ENCODE measurements at regions not wholly inside any gene's neighbourhood (a gene's known extent, or its start where the extent isn't known, plus 50 kb on each side); places are given as distances from the start of the nearest gene placed in this dataset.

DNA sequence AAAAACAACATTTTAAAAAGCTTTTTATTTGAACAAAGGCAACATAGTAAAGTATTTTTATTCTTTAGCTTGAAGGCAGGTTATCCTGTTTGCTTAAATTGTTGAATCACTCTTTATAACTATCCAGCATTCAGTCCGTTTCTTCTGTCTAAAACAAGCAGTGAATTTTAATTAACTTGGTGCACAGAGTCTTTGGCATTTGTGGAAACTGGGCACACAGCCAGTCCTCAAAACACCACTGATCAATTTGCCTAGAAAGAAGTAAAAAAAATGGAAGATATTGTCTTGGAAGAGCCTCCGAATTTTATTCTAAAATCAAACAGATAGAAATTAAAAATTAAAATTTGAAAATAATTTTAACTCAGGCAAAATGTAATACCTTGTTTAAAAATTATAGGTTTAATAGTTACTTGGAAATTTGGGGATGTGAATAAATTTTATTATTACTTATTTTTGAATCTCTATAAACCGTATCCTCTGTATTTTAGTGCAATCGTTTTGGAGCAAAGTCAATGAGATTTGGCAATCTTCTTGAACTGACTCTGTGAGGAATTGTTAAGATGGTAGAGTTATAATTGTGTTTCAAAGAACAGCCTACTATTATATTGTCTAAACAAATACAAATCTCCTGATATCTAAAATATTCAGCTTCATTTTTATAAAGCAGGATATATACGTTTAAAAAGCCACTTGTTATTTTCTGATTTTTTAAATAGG lies 927.0 kb downstream of the SLC16A7 start:
- BruUV-seq (replicated peaks): no TSS peak
- intact Hi-C loops (cut with micrococcal nuclease; ENCODE audit: unreplicated experiment): no loop called here
- no peaks in the 10 kb centered on the region for H3K36me3 ChIP-seq (ENCODE audit: low read depth)
- no peaks in the 10 kb centered on the region for H3K4me1 ChIP-seq (replicated peaks; ENCODE audit: insufficient read depth)
- ChIA-PET POLR2A (ENCODE audit: unreplicated experiment) (no interaction called here), CTCF (no interaction called here)
- DNase-seq: no peak
- H3K27ac ChIP-seq: no peak overlapping the region
- no peaks in the 10 kb centered on the region for H3F3A ChIP-seq (ENCODE audit: insufficient read depth, low read depth)
- H4K20me1 ChIP-seq (ENCODE audit: insufficient read depth): no peaks in the 10 kb centered on the region
- no peaks in the 10 kb centered on the region for H3K79me2 ChIP-seq (ENCODE audit: low read depth)
- no peak overlapping the region for H2AFZ ChIP-seq
- H3K9me3 ChIP-seq (ENCODE audit: insufficient read depth, low read depth): 0 out of 2 replicates have a peak, but pooled peaks cover 4% of the 10 kb centered on the region
- no peak overlapping the region for H3K4me2 ChIP-seq
- no peak for TF ChIP-seq EZH2 (IDR thresholded peaks at IDR 0.05; ENCODE audit: low read depth)
- no peak for TF ChIP-seq CTCF (conservative IDR thresholded peaks at IDR 0.05)
- H3K27me3 ChIP-seq (ENCODE audit: insufficient read depth, low read depth): no peaks in the 10 kb centered on the region
- H3K4me3 ChIP-seq: no peak overlapping the region
- H3K9me2 ChIP-seq (ENCODE audit: insufficient read depth): 0 out of 2 replicates have a peak, but pooled peaks cover 4% of the 10 kb centered on the region

- ChIA-PET POLR2A (ENCODE audit: unreplicated experiment) (no interaction called here), CTCF (no interaction called here)
- Histone ChIP-seq H3F3A (ENCODE audit: insufficient read depth, low read depth) (no peaks in the 10 kb centered on the region), H4K20me1 (ENCODE audit: insufficient read depth) (no peaks in the 10 kb centered on the region), H3K27me3 (ENCODE audit: insufficient read depth, low read depth) (no peaks in the 10 kb centered on the region), H3K27ac (no peak overlapping the region), H3K36me3 (ENCODE audit: low read depth) (no peaks in the 10 kb centered on the region), H3K4me2 (no peak overlapping the region), H3K4me3 (no peak overlapping the region), H2AFZ (no peak overlapping the region), H3K79me2 (ENCODE audit: low read depth) (no peaks in the 10 kb centered on the region), H3K9me2 (ENCODE audit: insufficient read depth) (0 out of 2 replicates have a peak, but pooled peaks cover 4% of the 10 kb centered on the region), H3K4me1 (replicated peaks; ENCODE audit: insufficient read depth) (no peaks in the 10 kb centered on the region), H3K9me3 (ENCODE audit: insufficient read depth, low read depth) (no peaks in the 10 kb centered on the region)
- no peak for DNase-seq
- TF ChIP-seq CTCF (conservative IDR thresholded peaks at IDR 0.05) (no peak), EZH2 (IDR thresholded peaks at IDR 0.05; ENCODE audit: low read depth) (no peak)
- intact Hi-C loops (cut with micrococcal nuclease; ENCODE audit: unreplicated experiment): no loop called here
- BruUV-seq (replicated peaks): no TSS peak
These were observed 933.4 kb downstream of the SLC16A7 start for GRCh38 chr12:60529261-60529660.

DNA sequence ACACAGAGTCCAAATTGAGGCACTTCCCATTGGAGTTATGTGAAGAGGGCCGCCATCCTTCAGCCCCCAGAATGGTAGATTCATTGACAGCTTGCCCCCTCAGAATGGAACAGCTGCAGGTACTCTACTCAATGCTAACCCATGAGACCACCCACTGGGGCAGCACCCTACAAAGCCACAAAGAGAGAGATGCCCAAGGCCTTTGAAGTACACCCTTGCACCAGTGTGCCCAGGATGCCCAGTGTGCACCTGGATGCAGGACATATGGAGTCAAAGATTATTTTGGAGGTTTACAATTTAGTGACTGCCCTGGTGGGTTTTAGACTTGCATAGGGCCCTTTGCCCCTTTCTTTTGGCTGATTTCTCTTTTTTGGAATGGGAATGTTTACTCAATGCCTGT lies 933.9 kb downstream of the SLC16A7 start:
- POLR2A ChIA-PET (ENCODE audit: unreplicated experiment): no interaction called here
- H3K9me3 ChIP-seq (ENCODE audit: insufficient read depth, low read depth): no peaks in the 10 kb centered on the region
- H3K4me2 ChIP-seq: no peak overlapping the region
- H3K4me3 ChIP-seq: no peak overlapping the region
- H3K79me2 ChIP-seq (ENCODE audit: low read depth): no peaks in the 10 kb centered on the region
- H3K4me1 ChIP-seq (replicated peaks; ENCODE audit: insufficient read depth): no peaks in the 10 kb centered on the region
- H3K36me3 ChIP-seq (ENCODE audit: low read depth): no peaks in the 10 kb centered on the region
- intact Hi-C loops (cut with micrococcal nuclease; ENCODE audit: unreplicated experiment): no loop called here
- BruUV-seq (replicated peaks): no TSS peak
- CTCF ChIA-PET: no interaction called here
- TF ChIP-seq EZH2 (IDR thresholded peaks at IDR 0.05; ENCODE audit: low read depth) (no peak), CTCF (conservative IDR thresholded peaks at IDR 0.05) (no peak)
- DNase-seq: no peak
- H3F3A ChIP-seq (ENCODE audit: insufficient read depth, low read depth): no peaks in the 10 kb centered on the region
- no peak overlapping the region for H3K27ac ChIP-seq
- H3K27me3 ChIP-seq (ENCODE audit: insufficient read depth, low read depth): no peaks in the 10 kb centered on the region
- H4K20me1 ChIP-seq (ENCODE audit: insufficient read depth): no peaks in the 10 kb centered on the region
- H3K9me2 ChIP-seq (ENCODE audit: insufficient read depth): 0 out of 2 replicates have a peak, but pooled peaks cover 4% of the 10 kb centered on the region
- no peak overlapping the region for H2AFZ ChIP-seq
